COLO668 (cell line): ENCODE measurements at regions not wholly inside any gene's neighbourhood (a gene's known extent, or its start where the extent isn't known, plus 50 kb on each side); places are given as distances from the start of the nearest gene placed in this dataset.
"Not testable (repeated sequence)": the region's sequence is repeated elsewhere in the genome, so short reads cannot be mapped to it uniquely, and the experiment has no call there.

Experiments
- DNase-seq: peaks from one replicate; lab custom pipeline; 2025; ENCODE audit not compliant: unreplicated experiment; lab: John Stamatoyannopoulos, UW

- no peak for DNase-seq
Measured at GRCh38 chr6:37580176-37580955, 80.7 kb upstream of the CCDC167 start.

- no peak for DNase-seq
Measured at GRCh38 chr6:37579444-37580067, 79.9 kb upstream of the CCDC167 start.

- no peak for DNase-seq
Measured at GRCh38 chr6:37578104-37578503, 78.4 kb upstream of the CCDC167 start.

- no peak for DNase-seq
Measured at GRCh38 chr6:37576336-37576737, 76.6 kb upstream of the CCDC167 start.

GRCh38 chr6:37575221-37575620 is 75.5 kb upstream of the CCDC167 start:
- no peak for DNase-seq

- no peak for DNase-seq
Measured at GRCh38 chr6:37572334-37572733, 72.6 kb upstream of the CCDC167 start.

GRCh38 chr6:37570482-37571133 is 70.9 kb upstream of the CCDC167 start:
- no peak for DNase-seq

GRCh38 chr6:37569743-37570481 is 70.2 kb upstream of the CCDC167 start:
- DNase-seq, result no peak

GRCh38 chr6:37569317-37569716 is 69.6 kb upstream of the CCDC167 start:
- no peak for DNase-seq

GRCh38 chr6:37566950-37567349 is 67.3 kb upstream of the CCDC167 start:
- DNase-seq, result no peak

GRCh38 chr6:37566111-37566949 is 66.6 kb upstream of the CCDC167 start:
- peak; percentile 21 for DNase-seq

- peak; percentile 1 for DNase-seq
Measured at GRCh38 chr6:37565267-37566110, 65.8 kb upstream of the CCDC167 start.

GRCh38 chr6:37562926-37563288 is 63.2 kb upstream of the CCDC167 start:
- not testable (repeated sequence) for DNase-seq

GRCh38 chr6:37561361-37561760 is 61.7 kb upstream of the CCDC167 start:
- DNase-seq, result no peak

- DNase-seq, result no peak
Measured at GRCh38 chr6:37560737-37561103, 61.0 kb upstream of the CCDC167 start.

- DNase-seq, result no peak
Measured at GRCh38 chr6:37559501-37559900, 59.8 kb upstream of the CCDC167 start.

GRCh38 chr6:37559050-37559449 is 59.4 kb upstream of the CCDC167 start:
- no peak for DNase-seq

GRCh38 chr6:37558646-37559045 is 59.0 kb upstream of the CCDC167 start:
- DNase-seq, result no peak

- no peak for DNase-seq
Measured at GRCh38 chr6:37558168-37558567, 58.5 kb upstream of the CCDC167 start.

- DNase-seq, result no peak
Measured at GRCh38 chr6:37557645-37558114, 58.0 kb upstream of the CCDC167 start.
